DND-41 (cell line): ENCODE measurements at regions not wholly inside any gene's neighbourhood (a gene's known extent, or its start where the extent isn't known, plus 50 kb on each side); places are given as distances from the start of the nearest gene placed in this dataset.

Experiments
- ATAC-seq: fragments of 200-7000 bp; cut with Tn5 transposase; 3 replicates; pipeline ENCODE4 v1.9.1; 2021; ENCODE audit warnings: low read depth; ENCODE audit not compliant: insufficient read depth
- DNase-seq: peaks from one replicate; pipeline ENCODE4 v3.0.0-alpha.2; 2020
- H2AFZ ChIP-seq: 2 replicates; pipeline ENCODE4 v1.6.0; 2012; ENCODE audit warnings: low read depth, low read length
- H3K27ac ChIP-seq: 2 replicates; pipeline ENCODE4 v1.5.1; 2012; ENCODE audit warnings: low read length, inconsistent platforms
- H3K27me3 ChIP-seq: fragments of 200-600 bp; sonication (generic); 2 replicates; pipeline ENCODE4 v1.6.0; 2012; ENCODE audit warnings: low read length, mild to moderate bottlenecking, inconsistent platforms; ENCODE audit not compliant: insufficient read depth, poor library complexity
- H3K36me3 ChIP-seq: 2 replicates; pipeline ENCODE4 v1.5.1; 2012; ENCODE audit warnings: low read length, inconsistent platforms; ENCODE audit not compliant: insufficient read depth
- H3K4me1 ChIP-seq: 2 replicates; pipeline ENCODE4 v1.5.1; 2012; ENCODE audit warnings: mild to moderate bottlenecking, low read length; ENCODE audit not compliant: insufficient read depth
- H3K4me2 ChIP-seq: 2 replicates; pipeline ENCODE4 v1.6.0; 2012; ENCODE audit warnings: mild to moderate bottlenecking, moderate library complexity, low read length, inconsistent platforms; ENCODE audit not compliant: insufficient read depth
- H3K4me3 ChIP-seq, 2 experiments: fragments of 200-600 bp in 1 of 2; shearing (Covaris generic) in 1 of 2; 2 replicates each; pipeline ENCODE4 v1.5.1; 2012 to 2016; ENCODE audit warnings: inconsistent platforms in 2 of 2, low read length in 2 of 2, mild to moderate bottlenecking in 2 of 2, low read depth in 1 of 2, moderate library complexity in 1 of 2
- H3K79me2 ChIP-seq: 2 replicates; pipeline ENCODE4 v1.6.0; 2012; ENCODE audit warnings: low read length, inconsistent platforms; ENCODE audit not compliant: insufficient read depth
- H3K9ac ChIP-seq: 2 replicates; pipeline ENCODE4 v1.6.0; 2012; ENCODE audit warnings: low read depth, mild to moderate bottlenecking, inconsistent platforms, low read length, moderate library complexity
- H3K9me3 ChIP-seq: 2 replicates; pipeline ENCODE4 v1.5.1; 2012; ENCODE audit warnings: low read length, moderate library complexity, mild to moderate bottlenecking, inconsistent platforms; ENCODE audit not compliant: insufficient read depth, severe bottlenecking
- H4K20me1 ChIP-seq: 2 replicates; pipeline ENCODE4 v1.6.0; 2012; ENCODE audit warnings: low read length; ENCODE audit not compliant: insufficient read depth
- EZH2 ChIP-seq: IDR thresholded peaks from 3 replicates; pipeline ENCODE4 v1.6.1; 2012; ENCODE audit warnings: borderline replicate concordance, low read depth, mild to moderate bottlenecking, moderate library complexity, low read length, inconsistent platforms; ENCODE audit not compliant: severe bottlenecking
- TF ChIP-seq, protein P1 (sequence below): IDR thresholded peaks from 2 replicates; pipeline ENCODE4 v1.5.1; 2012; ENCODE audit warnings: borderline replicate concordance, low read length, moderate library complexity, mild to moderate bottlenecking; ENCODE audit not compliant: poor library complexity, severe bottlenecking; ENCODE audit errors: extremely low read depth

GRCh38 chr10:78531088-78531487 lies 497.4 kb downstream of the RPS24 start:
- H3K27me3 ChIP-seq, result peaks cover 3% of the 10 kb centered on the region
- H2AFZ ChIP-seq, result no peak overlapping the region
- ATAC-seq (no peak), DNase-seq (no peak)
- no peak overlapping the region for H3K27ac ChIP-seq
- H4K20me1 ChIP-seq, result no peaks in the 10 kb centered on the region
- TF ChIP-seq, protein P1, sequence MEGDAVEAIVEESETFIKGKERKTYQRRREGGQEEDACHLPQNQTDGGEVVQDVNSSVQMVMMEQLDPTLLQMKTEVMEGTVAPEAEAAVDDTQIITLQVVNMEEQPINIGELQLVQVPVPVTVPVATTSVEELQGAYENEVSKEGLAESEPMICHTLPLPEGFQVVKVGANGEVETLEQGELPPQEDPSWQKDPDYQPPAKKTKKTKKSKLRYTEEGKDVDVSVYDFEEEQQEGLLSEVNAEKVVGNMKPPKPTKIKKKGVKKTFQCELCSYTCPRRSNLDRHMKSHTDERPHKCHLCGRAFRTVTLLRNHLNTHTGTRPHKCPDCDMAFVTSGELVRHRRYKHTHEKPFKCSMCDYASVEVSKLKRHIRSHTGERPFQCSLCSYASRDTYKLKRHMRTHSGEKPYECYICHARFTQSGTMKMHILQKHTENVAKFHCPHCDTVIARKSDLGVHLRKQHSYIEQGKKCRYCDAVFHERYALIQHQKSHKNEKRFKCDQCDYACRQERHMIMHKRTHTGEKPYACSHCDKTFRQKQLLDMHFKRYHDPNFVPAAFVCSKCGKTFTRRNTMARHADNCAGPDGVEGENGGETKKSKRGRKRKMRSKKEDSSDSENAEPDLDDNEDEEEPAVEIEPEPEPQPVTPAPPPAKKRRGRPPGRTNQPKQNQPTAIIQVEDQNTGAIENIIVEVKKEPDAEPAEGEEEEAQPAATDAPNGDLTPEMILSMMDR, result no peak
- no peak for TF ChIP-seq EZH2
- no peak overlapping the region for H3K4me2 ChIP-seq
- no peak overlapping the region for H3K9ac ChIP-seq
- H3K4me3 ChIP-seq, result no peak overlapping the region
- H3K4me1 ChIP-seq, result no peaks in the 10 kb centered on the region
- no peaks in the 10 kb centered on the region for H3K9me3 ChIP-seq
- H3K36me3 ChIP-seq, result no peaks in the 10 kb centered on the region
- no peaks in the 10 kb centered on the region for H3K79me2 ChIP-seq

GRCh38 chr10:78532480-78533042 lies 498.9 kb downstream of the RPS24 start:
- TF ChIP-seq, protein P1, result no peak
- TF ChIP-seq EZH2, result no peak
- no peaks in the 10 kb centered on the region for H4K20me1 ChIP-seq
- DNase-seq (no peak), ATAC-seq (no peak)
- no peaks in the 10 kb centered on the region for H3K4me1 ChIP-seq
- H3K9ac ChIP-seq, result no peak overlapping the region
- no peaks in the 10 kb centered on the region for H3K79me2 ChIP-seq
- no peak overlapping the region for H2AFZ ChIP-seq
- H3K36me3 ChIP-seq, result no peaks in the 10 kb centered on the region
- H3K27me3 ChIP-seq, result peaks cover 3% of the 10 kb centered on the region
- no peak overlapping the region for H3K27ac ChIP-seq
- H3K4me2 ChIP-seq, result no peak overlapping the region
- H3K9me3 ChIP-seq, result no peaks in the 10 kb centered on the region
- H3K4me3 ChIP-seq, result no peak overlapping the region

DNA sequence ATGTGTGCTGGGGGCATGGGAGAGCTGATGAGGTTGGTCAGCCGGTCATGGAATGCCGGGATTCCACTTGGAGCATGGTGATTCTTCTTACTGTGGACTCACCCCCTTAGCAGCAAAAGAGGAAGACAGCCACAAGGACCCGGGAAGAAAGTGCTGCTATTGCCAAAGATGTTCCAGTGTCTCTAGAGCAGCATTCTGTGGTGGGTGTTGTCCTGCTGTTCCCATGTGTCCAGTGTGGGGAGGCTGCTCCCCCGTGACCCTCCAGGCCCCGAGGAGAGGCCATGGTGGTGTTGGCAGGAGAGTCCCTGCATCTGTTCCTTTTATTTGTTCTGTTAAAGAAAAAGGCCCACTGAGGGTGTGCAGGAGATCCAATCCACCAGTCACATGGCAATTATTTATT lies 499.4 kb downstream of the RPS24 start:
- DNase-seq, result no peak
- Histone ChIP-seq H3K36me3 (no peaks in the 10 kb centered on the region), H3K4me1 (no peaks in the 10 kb centered on the region), H3K4me2 (no peak overlapping the region), H3K4me3 (no peak overlapping the region), H2AFZ (no peak overlapping the region), H3K27me3 (peaks cover 8% of the 10 kb centered on the region), H3K79me2 (no peaks in the 10 kb centered on the region), H3K27ac (no peak overlapping the region), H4K20me1 (no peaks in the 10 kb centered on the region), H3K9me3 (no peaks in the 10 kb centered on the region), H3K9ac (no peak overlapping the region)
- TF ChIP-seq EZH2, result no peak
- TF ChIP-seq, protein P1, result no peak
- no peak for ATAC-seq

- DNase-seq (no peak), ATAC-seq (no peak)
- Histone ChIP-seq H3K36me3 (no peaks in the 10 kb centered on the region), H2AFZ (no peak overlapping the region), H4K20me1 (no peaks in the 10 kb centered on the region), H3K9ac (no peak overlapping the region), H3K4me1 (no peaks in the 10 kb centered on the region), H3K4me2 (no peak overlapping the region), H3K4me3 (no peak overlapping the region), H3K9me3 (no peaks in the 10 kb centered on the region), H3K79me2 (no peaks in the 10 kb centered on the region), H3K27ac (no peak overlapping the region), H3K27me3 (peaks cover 9% of the 10 kb centered on the region)
- TF ChIP-seq EZH2, result no peak
- TF ChIP-seq, protein P1, result no peak
Observed at GRCh38 chr10:78533776-78534175, 500.1 kb downstream of the RPS24 start.
